WTC11 (cell line): ENCODE measurements at regions not wholly inside any gene's neighbourhood (a gene's known extent, or its start where the extent isn't known, plus 50 kb on each side); places are given as distances from the start of the nearest gene placed in this dataset.
"Not testable (repeated sequence)": the region's sequence is repeated elsewhere in the genome, so short reads cannot be mapped to it uniquely, and the experiment has no call there.

Source experiments
- ATAC-seq: fragments of 200-7000 bp; cut with Tn5 transposase; 2 replicates; pipeline ENCODE4 v1.10.0; 2021; ENCODE audit warnings: mild to moderate bottlenecking, moderate library complexity
- CTCF ChIA-PET: fragments of 300-600 bp; sonication (Branson Sonifier 250); formaldehyde crosslinking; loops from one replicate; lab custom pipeline; 2021; ENCODE audit warnings: antibody characterized with exemption; lab: Charles Lee
- POLR2A ChIA-PET: fragments of 350-600 bp; sonication (Branson Sonifier 250); formaldehyde crosslinking; loops from one replicate; lab custom pipeline; 2021; ENCODE audit warnings: antibody characterized with exemption; lab: Charles Lee
- DNase-seq: peaks from one replicate; pipeline ENCODE4 v3.0.0; 2021; ENCODE audit warnings: low spot score
- H3K27ac Mint-ChIP-seq: 2 replicates; pipeline ENCODE4 v1.8.0; 2021; ENCODE audit warnings: mixed read lengths
- H3K27me3 Mint-ChIP-seq: 2 replicates; pipeline ENCODE4 v1.8.0; 2021; ENCODE audit warnings: low read depth, mild to moderate bottlenecking, moderate library complexity, mixed read lengths
- H3K36me3 Mint-ChIP-seq: 2 replicates; pipeline ENCODE4 v1.8.0; 2021; ENCODE audit warnings: mixed read lengths
- H3K4me1 Mint-ChIP-seq: 2 replicates; pipeline ENCODE4 v1.8.0; 2022; ENCODE audit warnings: mixed read lengths
- H3K4me3 Mint-ChIP-seq: 2 replicates; pipeline ENCODE4 v1.8.0; 2021; ENCODE audit warnings: mild to moderate bottlenecking, moderate library complexity, mixed read lengths
- H3K9me3 Mint-ChIP-seq: 2 replicates; pipeline ENCODE4 v1.8.0; 2021; ENCODE audit warnings: mixed read lengths
- ATF2 ChIP-seq: sonication (generic); formaldehyde crosslinking; IDR thresholded peaks from 2 replicates; pipeline ENCODE4 v1.8.1; 2022; ENCODE audit warnings: low read depth, missing genetic modification reagents, borderline replicate concordance
- CREB1 ChIP-seq: sonication (generic); formaldehyde crosslinking; IDR thresholded peaks from 2 replicates; pipeline ENCODE4 v1.8.0; 2023; ENCODE audit warnings: mild to moderate bottlenecking, missing genetic modification reagents
- FOXK1 ChIP-seq: sonication (generic); formaldehyde crosslinking; IDR thresholded peaks from 2 replicates; pipeline ENCODE4 v1.8.0; 2022; ENCODE audit warnings: mild to moderate bottlenecking, moderate library complexity, missing genetic modification reagents
- MAX ChIP-seq: sonication (generic); formaldehyde crosslinking; IDR thresholded peaks from 2 replicates; pipeline ENCODE4 v1.8.0; 2022; ENCODE audit warnings: mild to moderate bottlenecking, missing genetic modification reagents
- MXD4 ChIP-seq: fragments of 250-450 bp; sonication (Bioruptor Pico); IDR thresholded peaks from 2 replicates; pipeline ENCODE4 v1.8.0; 2021; ENCODE audit warnings: mild to moderate bottlenecking, moderate library complexity, borderline replicate concordance
- NR2C2 ChIP-seq: sonication (generic); formaldehyde crosslinking; IDR thresholded peaks from 2 replicates; pipeline ENCODE4 v1.8.0; 2022; ENCODE audit warnings: mild to moderate bottlenecking, missing genetic modification reagents
- RORB ChIP-seq: fragments of 250-450 bp; sonication (Bioruptor Pico); IDR thresholded peaks from 2 replicates; pipeline ENCODE4 v1.9.0; 2021; ENCODE audit warnings: mild to moderate bottlenecking
- ZNF263 ChIP-seq: sonication (generic); formaldehyde crosslinking; IDR thresholded peaks from 2 replicates; pipeline ENCODE4 v1.8.1; 2022; ENCODE audit warnings: low read depth, mild to moderate bottlenecking, moderate library complexity, missing genetic modification reagents
- ZNF317 ChIP-seq: sonication (generic); formaldehyde crosslinking; IDR thresholded peaks from 2 replicates; pipeline ENCODE4 v1.8.1; 2023; ENCODE audit warnings: low read depth, mild to moderate bottlenecking, moderate library complexity, missing genetic modification reagents, borderline replicate concordance
- ZNF416 ChIP-seq: fragments of 250-450 bp; sonication (Bioruptor Pico); IDR thresholded peaks from 2 replicates; pipeline ENCODE4 v1.9.0; 2021; ENCODE audit warnings: mild to moderate bottlenecking, inconsistent platforms
- TF ChIP-seq, protein P1 (sequence below): sonication (generic); formaldehyde crosslinking; IDR thresholded peaks from 2 replicates; pipeline ENCODE4 v1.8.0; 2023; ENCODE audit warnings: mild to moderate bottlenecking, missing genetic modification reagents
- TF ChIP-seq, protein P2 (sequence below): sonication (generic); formaldehyde crosslinking; IDR thresholded peaks from 2 replicates; pipeline ENCODE4 v1.8.1; 2023; ENCODE audit warnings: mild to moderate bottlenecking, missing genetic modification reagents
- TF ChIP-seq, protein P3 (sequence below): sonication (generic); formaldehyde crosslinking; IDR thresholded peaks from 2 replicates; pipeline ENCODE4 v1.8.1; 2022; ENCODE audit warnings: missing genetic modification reagents, borderline replicate concordance

DNA sequence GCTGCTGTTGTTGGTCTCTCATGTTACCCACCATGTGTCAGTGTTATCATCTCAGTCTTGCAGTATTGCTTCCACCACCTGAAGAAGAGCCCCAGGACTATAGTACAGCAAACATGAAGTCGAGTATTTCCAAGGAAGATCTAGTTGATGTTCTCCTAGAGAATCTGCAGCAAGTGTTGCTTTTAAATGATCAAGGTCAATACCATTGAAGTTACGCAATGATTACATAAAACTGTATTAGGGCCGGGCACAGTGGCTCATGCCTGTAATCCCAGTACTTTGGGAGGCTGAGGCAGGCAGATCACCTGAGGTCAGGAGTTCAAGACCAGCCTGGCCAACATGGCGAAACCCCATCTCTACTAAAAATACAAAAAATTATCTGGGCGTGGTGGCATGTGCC, 173.9 kb downstream of the TJP1 start:
- CTCF ChIA-PET, result interaction anchor here (1.2 to 1.6 kb wide), 2 partner anchors 8 to 35 kb away, joined by 3 to 5 read pairs; no protein-coding TSS in a partner anchor
- Mint-ChIP-seq H3K9me3 (peaks cover 41% of the 10 kb centered on the region), H3K36me3 (peaks cover 16% of the 10 kb centered on the region)
- H3K4me1 Mint-ChIP-seq, ATAC-seq, POLR2A ChIA-PET, DNase-seq, H3K4me3 Mint-ChIP-seq, H3K27me3 Mint-ChIP-seq, H3K27ac Mint-ChIP-seq: not testable (repeated sequence)

DNA sequence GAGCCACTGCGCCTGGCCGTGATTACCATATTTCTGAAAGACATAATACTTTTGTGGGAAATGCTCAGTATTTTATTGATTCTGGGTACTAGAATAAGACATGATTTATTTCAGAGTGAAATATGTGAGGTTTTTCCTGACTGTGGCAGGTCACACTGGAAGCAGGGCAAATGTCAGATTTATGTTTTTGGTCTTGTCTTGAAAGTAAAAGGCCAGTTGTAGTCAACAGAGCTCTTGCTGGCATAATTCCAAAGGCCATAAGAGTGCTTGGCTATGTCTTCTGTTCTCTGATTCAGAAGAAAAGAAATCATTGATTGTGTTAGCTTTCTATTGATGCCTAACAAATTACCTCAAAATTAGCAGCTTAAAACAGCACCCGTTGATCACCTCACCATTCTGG, 176.4 kb downstream of the TJP1 start:
- TF ChIP-seq MAX (CRISPR knock-in tag), result no peak
- TF ChIP-seq ZNF416, result no peak
- TF ChIP-seq NR2C2, result no peak
- TF ChIP-seq MXD4 (CRISPR knock-in tag), result no peak
- TF ChIP-seq ZNF317 (CRISPR knock-in tag), result no peak
- TF ChIP-seq, protein P1, sequence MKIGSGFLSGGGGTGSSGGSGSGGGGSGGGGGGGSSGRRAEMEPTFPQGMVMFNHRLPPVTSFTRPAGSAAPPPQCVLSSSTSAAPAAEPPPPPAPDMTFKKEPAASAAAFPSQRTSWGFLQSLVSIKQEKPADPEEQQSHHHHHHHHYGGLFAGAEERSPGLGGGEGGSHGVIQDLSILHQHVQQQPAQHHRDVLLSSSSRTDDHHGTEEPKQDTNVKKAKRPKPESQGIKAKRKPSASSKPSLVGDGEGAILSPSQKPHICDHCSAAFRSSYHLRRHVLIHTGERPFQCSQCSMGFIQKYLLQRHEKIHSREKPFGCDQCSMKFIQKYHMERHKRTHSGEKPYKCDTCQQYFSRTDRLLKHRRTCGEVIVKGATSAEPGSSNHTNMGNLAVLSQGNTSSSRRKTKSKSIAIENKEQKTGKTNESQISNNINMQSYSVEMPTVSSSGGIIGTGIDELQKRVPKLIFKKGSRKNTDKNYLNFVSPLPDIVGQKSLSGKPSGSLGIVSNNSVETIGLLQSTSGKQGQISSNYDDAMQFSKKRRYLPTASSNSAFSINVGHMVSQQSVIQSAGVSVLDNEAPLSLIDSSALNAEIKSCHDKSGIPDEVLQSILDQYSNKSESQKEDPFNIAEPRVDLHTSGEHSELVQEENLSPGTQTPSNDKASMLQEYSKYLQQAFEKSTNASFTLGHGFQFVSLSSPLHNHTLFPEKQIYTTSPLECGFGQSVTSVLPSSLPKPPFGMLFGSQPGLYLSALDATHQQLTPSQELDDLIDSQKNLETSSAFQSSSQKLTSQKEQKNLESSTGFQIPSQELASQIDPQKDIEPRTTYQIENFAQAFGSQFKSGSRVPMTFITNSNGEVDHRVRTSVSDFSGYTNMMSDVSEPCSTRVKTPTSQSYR (CRISPR knock-in tag), result no peak
- TF ChIP-seq, protein P2, sequence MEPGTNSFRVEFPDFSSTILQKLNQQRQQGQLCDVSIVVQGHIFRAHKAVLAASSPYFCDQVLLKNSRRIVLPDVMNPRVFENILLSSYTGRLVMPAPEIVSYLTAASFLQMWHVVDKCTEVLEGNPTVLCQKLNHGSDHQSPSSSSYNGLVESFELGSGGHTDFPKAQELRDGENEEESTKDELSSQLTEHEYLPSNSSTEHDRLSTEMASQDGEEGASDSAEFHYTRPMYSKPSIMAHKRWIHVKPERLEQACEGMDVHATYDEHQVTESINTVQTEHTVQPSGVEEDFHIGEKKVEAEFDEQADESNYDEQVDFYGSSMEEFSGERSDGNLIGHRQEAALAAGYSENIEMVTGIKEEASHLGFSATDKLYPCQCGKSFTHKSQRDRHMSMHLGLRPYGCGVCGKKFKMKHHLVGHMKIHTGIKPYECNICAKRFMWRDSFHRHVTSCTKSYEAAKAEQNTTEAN (CRISPR knock-in tag), result no peak
- no peak for TF ChIP-seq RORB (CRISPR knock-in tag)
- TF ChIP-seq FOXK1 (CRISPR knock-in tag), result no peak
- no peak for TF ChIP-seq ATF2
- TF ChIP-seq CREB1 (CRISPR knock-in tag), result no peak
- TF ChIP-seq, protein P3, sequence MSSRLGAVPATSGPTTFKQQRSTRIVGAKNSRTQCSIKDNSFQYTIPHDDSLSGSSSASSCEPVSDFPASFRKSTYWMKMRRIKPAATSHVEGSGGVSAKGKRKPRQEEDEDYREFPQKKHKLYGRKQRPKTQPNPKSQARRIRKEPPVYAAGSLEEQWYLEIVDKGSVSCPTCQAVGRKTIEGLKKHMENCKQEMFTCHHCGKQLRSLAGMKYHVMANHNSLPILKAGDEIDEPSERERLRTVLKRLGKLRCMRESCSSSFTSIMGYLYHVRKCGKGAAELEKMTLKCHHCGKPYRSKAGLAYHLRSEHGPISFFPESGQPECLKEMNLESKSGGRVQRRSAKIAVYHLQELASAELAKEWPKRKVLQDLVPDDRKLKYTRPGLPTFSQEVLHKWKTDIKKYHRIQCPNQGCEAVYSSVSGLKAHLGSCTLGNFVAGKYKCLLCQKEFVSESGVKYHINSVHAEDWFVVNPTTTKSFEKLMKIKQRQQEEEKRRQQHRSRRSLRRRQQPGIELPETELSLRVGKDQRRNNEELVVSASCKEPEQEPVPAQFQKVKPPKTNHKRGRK, result no peak
- no peak for TF ChIP-seq ZNF263
- Mint-ChIP-seq H3K27ac (no peak overlapping the region), H3K36me3 (peaks cover 16% of the 10 kb centered on the region), H3K9me3 (peaks cover 32% of the 10 kb centered on the region), H3K4me1 (no peaks in the 10 kb centered on the region), H3K4me3 (no peak overlapping the region), H3K27me3 (no peaks in the 10 kb centered on the region; the same call in 1 of the 2 replicates)
- ChIA-PET CTCF (no interaction called here), POLR2A (interaction anchor here (0.5 kb wide), 1 partner anchor 313 kb away, joined by 9 read pairs; no protein-coding TSS in a partner anchor)
- DNase-seq (no peak), ATAC-seq (no peak)

GRCh38 chr15:29644361-29644760, 177.9 kb downstream of the TJP1 start:
- H3K27me3 Mint-ChIP-seq, H3K4me3 Mint-ChIP-seq, DNase-seq, POLR2A ChIA-PET, H3K4me1 Mint-ChIP-seq, H3K27ac Mint-ChIP-seq, ATAC-seq: not testable (repeated sequence)
- peaks cover 16% of the 10 kb centered on the region for H3K36me3 Mint-ChIP-seq
- CTCF ChIA-PET, result interaction anchor here (0.6 to 0.8 kb wide), 3 partner anchors 13 to 31 kb away, joined by 3 read pairs; no protein-coding TSS in a partner anchor
- peaks cover 32% of the 10 kb centered on the region for H3K9me3 Mint-ChIP-seq
